Sciatic nerve (tissue), 2 donors: ENCODE measurements at regions not wholly inside any gene's neighbourhood (a gene's known extent, or its start where the extent isn't known, plus 50 kb on each side); places are given as distances from the start of the nearest gene placed in this dataset.

Source experiments
- ATAC-seq: fragments of 200-7000 bp; cut with Tn5 transposase; one replicate; pipeline ENCODE4 v1.9.1; 2020; ENCODE audit warnings: mild to moderate bottlenecking, moderate library complexity
- DNase-seq: peaks from one replicate; pipeline ENCODE4 v3.0.0-alpha.2; 2020; ENCODE audit warnings: low spot score
- intact Hi-C: fragments of 100-400 bp; cut with DNase I; formaldehyde crosslinking; loops from one replicate; pipeline ENCODE4 v1.14.2; 2022
- donor health status: DM: no; HTN: no; CAD: no.
- donor health status: DM: no; HTN: no; CAD: no.

GRCh38 chr2:118671701-118672454 lies 175.6 kb downstream of the EN1 start:
- no peak for DNase-seq
- no peak for ATAC-seq
- intact Hi-C loops, result no loop called here

GRCh38 chr2:118670838-118671237 lies 176.6 kb downstream of the EN1 start:
- intact Hi-C loops, result no loop called here
- peak; percentile 64 for ATAC-seq
- DNase-seq, result no peak

GRCh38 chr2:118670276-118670675 lies 177.2 kb downstream of the EN1 start:
- ATAC-seq (no peak), DNase-seq (no peak)
- intact Hi-C loops, result no loop called here

- DNase-seq (no peak), ATAC-seq (no peak)
- intact Hi-C loops, result no loop called here
Measured at GRCh38 chr2:118669654-118670053, 177.8 kb downstream of the EN1 start.

- intact Hi-C loops, result no loop called here
- peak; percentile 81 for ATAC-seq
- DNase-seq, result no peak
Measured at GRCh38 chr2:118668431-118669424, 178.7 kb downstream of the EN1 start.

- intact Hi-C loops, result no loop called here
- ATAC-seq (peak; percentile 76), DNase-seq (no peak)
Measured at GRCh38 chr2:118667964-118668363, 179.5 kb downstream of the EN1 start.

- ATAC-seq, result no peak
- no peak for DNase-seq
- intact Hi-C loops, result no loop called here
Measured at GRCh38 chr2:118667348-118667747, 180.1 kb downstream of the EN1 start.

- DNase-seq, result no peak
- ATAC-seq, result no peak
- intact Hi-C loops, result no loop called here
Measured at GRCh38 chr2:118665784-118666529, 181.5 kb downstream of the EN1 start.

- DNase-seq (no peak), ATAC-seq (no peak)
- intact Hi-C loops, result no loop called here
Measured at GRCh38 chr2:118661179-118661578, 186.3 kb downstream of the EN1 start.

GRCh38 chr2:118658596-118659198 lies 188.8 kb downstream of the EN1 start:
- ATAC-seq, result no peak
- DNase-seq, result no peak
- intact Hi-C loops, result no loop called here

- ATAC-seq (peak; percentile 17), DNase-seq (no peak)
- intact Hi-C loops, result no loop called here
Measured at GRCh38 chr2:118657466-118657865, 190.0 kb downstream of the EN1 start.

- DNase-seq (no peak), ATAC-seq (no peak)
- intact Hi-C loops, result no loop called here
Measured at GRCh38 chr2:118654945-118655344, 192.5 kb downstream of the EN1 start.

- intact Hi-C loops, result no loop called here
- ATAC-seq (no peak), DNase-seq (no peak)
Measured at GRCh38 chr2:118650327-118650726, 197.1 kb downstream of the EN1 start.

GRCh38 chr2:118645876-118646275 lies 201.6 kb downstream of the EN1 start:
- intact Hi-C loops, result no loop called here
- DNase-seq (no peak), ATAC-seq (no peak)

GRCh38 chr2:118644190-118644589 lies 203.3 kb downstream of the EN1 start:
- DNase-seq, result no peak
- intact Hi-C loops, result no loop called here
- no peak for ATAC-seq

- ATAC-seq, result no peak
- intact Hi-C loops, result no loop called here
- no peak for DNase-seq
Measured at GRCh38 chr2:118643294-118643693, 204.2 kb downstream of the EN1 start.

GRCh38 chr2:118642501-118642900 lies 204.9 kb downstream of the EN1 start:
- intact Hi-C loops, result no loop called here
- ATAC-seq, result no peak
- DNase-seq, result no peak

- no peak for DNase-seq
- intact Hi-C loops, result no loop called here
- ATAC-seq, result no peak
Measured at GRCh38 chr2:118641711-118642110, 205.7 kb downstream of the EN1 start.

- ATAC-seq, result no peak
- no peak for DNase-seq
- intact Hi-C loops, result no loop called here
Measured at GRCh38 chr2:118639371-118639770, 208.1 kb downstream of the EN1 start.
